Neural cell (in vitro differentiated cells): ENCODE measurements at regions not wholly inside any gene's neighbourhood (a gene's known extent, or its start where the extent isn't known, plus 50 kb on each side); places are given as distances from the start of the nearest gene placed in this dataset.
A peak's percentile ranks its signal among the peaks of the same experiment; 100 is the strongest.

Experiments
- H2AFZ ChIP-seq: fragments of 200-600, 300-800 bp; sonication (generic), shearing (Covaris generic); 2 replicates; pipeline ENCODE4 v1.6.0; 2014; ENCODE audit warnings: low read depth, mild to moderate bottlenecking, antibody characterized with exemption, low read length, moderate library complexity
- H3F3A ChIP-seq: fragments of 200-600 bp; shearing (Covaris generic); 2 replicates; pipeline ENCODE4 v1.6.1; 2016; ENCODE audit warnings: mild to moderate bottlenecking, moderate library complexity, mixed read lengths, antibody characterized with exemption, low read length; ENCODE audit not compliant: insufficient read depth, poor library complexity, severe bottlenecking
- H3K27ac ChIP-seq: fragments of 200-600, 300-800 bp; sonication (generic), shearing (Covaris generic); 2 replicates; pipeline ENCODE4 v1.5.1; 2014; ENCODE audit warnings: mild to moderate bottlenecking, low read length, moderate library complexity
- H3K27me3 ChIP-seq: fragments of 300-800, 200-600 bp; sonication (generic), shearing (Covaris generic); 2 replicates; pipeline ENCODE4 v1.6.0; 2014; ENCODE audit warnings: mild to moderate bottlenecking, low read depth, low read length, moderate library complexity; ENCODE audit not compliant: insufficient read depth
- H3K36me3 ChIP-seq: fragments of 300-800, 200-600 bp; sonication (generic), shearing (Covaris generic); 2 replicates; pipeline ENCODE4 v1.5.1; 2014; ENCODE audit warnings: mild to moderate bottlenecking, antibody characterized with exemption, low read length, moderate library complexity; ENCODE audit not compliant: insufficient read depth
- H3K4me2 ChIP-seq: fragments of 300-800, 200-600 bp; sonication (generic), shearing (Covaris generic); 2 replicates; pipeline ENCODE4 v1.6.0; 2014; ENCODE audit warnings: mild to moderate bottlenecking, low read length
- H3K4me3 ChIP-seq: fragments of 300-800, 200-600 bp; sonication (generic), shearing (Covaris generic); 2 replicates; pipeline ENCODE4 v1.5.1; 2014; ENCODE audit warnings: mild to moderate bottlenecking, low read length, moderate library complexity
- H3K79me2 ChIP-seq: fragments of 200-600 bp; shearing (Covaris generic); replicated peaks from 2 replicates; pipeline ENCODE4 v1.6.0; 2014; ENCODE audit warnings: mild to moderate bottlenecking, low read length, moderate library complexity; ENCODE audit not compliant: insufficient read depth
- H3K9ac ChIP-seq: fragments of 300-800, 200-600 bp; sonication (generic), shearing (Covaris generic); 2 replicates; pipeline ENCODE4 v1.6.1; 2016; ENCODE audit warnings: mild to moderate bottlenecking, low read length, mixed read lengths
- H3K9me2 ChIP-seq: fragments of 200-600 bp; shearing (Covaris generic); 2 replicates; pipeline ENCODE4 v1.6.1; 2016; ENCODE audit warnings: mild to moderate bottlenecking, low read length, mixed read lengths; ENCODE audit not compliant: insufficient read depth
- H3K9me3 ChIP-seq: fragments of 200-600, 300-800 bp; sonication (generic), shearing (Covaris generic); 2 replicates; pipeline ENCODE4 v1.6.1; 2016; ENCODE audit warnings: mild to moderate bottlenecking, mixed run types, low read length, moderate library complexity, mixed read lengths
- H4K20me1 ChIP-seq: fragments of 200-600 bp; shearing (Covaris generic); 2 replicates; pipeline ENCODE4 v1.6.1; 2016; ENCODE audit warnings: mild to moderate bottlenecking, mixed run types; ENCODE audit not compliant: insufficient read depth
- CTCF ChIP-seq: fragments of 450-650 bp; IDR thresholded peaks from 2 replicates; pipeline ENCODE4 v1.5.1; 2014; ENCODE audit warnings: antibody characterized with exemption, mild to moderate bottlenecking, moderate library complexity; ENCODE audit not compliant: poor library complexity, severe bottlenecking
- EP300 ChIP-seq: fragments of 450-650 bp; conservative IDR thresholded peaks from 2 replicates; pipeline ENCODE4 v1.6.1; 2014; ENCODE audit warnings: antibody characterized with exemption, mild to moderate bottlenecking, moderate library complexity; ENCODE audit not compliant: poor library complexity, severe bottlenecking
- EZH2 ChIP-seq: fragments of 200-600, 300-800 bp; shearing (Covaris generic), sonication (generic); IDR thresholded peaks from 2 replicates; pipeline ENCODE4 v1.6.1; 2014; ENCODE audit warnings: antibody characterized with exemption, low read length, borderline replicate concordance, mild to moderate bottlenecking; ENCODE audit not compliant: insufficient read depth, poor library complexity, severe bottlenecking
- MXI1 ChIP-seq: fragments of 450-650 bp; conservative IDR thresholded peaks from 2 replicates; pipeline ENCODE4 v1.6.1; 2014; ENCODE audit warnings: antibody characterized with exemption, mild to moderate bottlenecking; ENCODE audit not compliant: poor library complexity, severe bottlenecking
- POLR2AphosphoS5 ChIP-seq: IDR thresholded peaks from 2 replicates; pipeline ENCODE4 v1.6.1; 2012
- RAD21 ChIP-seq: fragments of 450-650 bp; conservative IDR thresholded peaks from 2 replicates; pipeline ENCODE4 v1.6.1; 2014; ENCODE audit warnings: antibody characterized with exemption, mild to moderate bottlenecking, moderate library complexity
- REST ChIP-seq: IDR thresholded peaks from 2 replicates; pipeline ENCODE4 v1.6.1; 2012; ENCODE audit warnings: borderline replicate concordance
- SMC3 ChIP-seq: fragments of 450-650 bp; conservative IDR thresholded peaks from 2 replicates; pipeline ENCODE4 v1.6.1; 2014; ENCODE audit warnings: antibody characterized with exemption, mild to moderate bottlenecking, moderate library complexity; ENCODE audit not compliant: poor library complexity
- TAF1 ChIP-seq: IDR thresholded peaks from 2 replicates; pipeline ENCODE4 v1.6.1; 2012; ENCODE audit warnings: low read depth

DNA sequence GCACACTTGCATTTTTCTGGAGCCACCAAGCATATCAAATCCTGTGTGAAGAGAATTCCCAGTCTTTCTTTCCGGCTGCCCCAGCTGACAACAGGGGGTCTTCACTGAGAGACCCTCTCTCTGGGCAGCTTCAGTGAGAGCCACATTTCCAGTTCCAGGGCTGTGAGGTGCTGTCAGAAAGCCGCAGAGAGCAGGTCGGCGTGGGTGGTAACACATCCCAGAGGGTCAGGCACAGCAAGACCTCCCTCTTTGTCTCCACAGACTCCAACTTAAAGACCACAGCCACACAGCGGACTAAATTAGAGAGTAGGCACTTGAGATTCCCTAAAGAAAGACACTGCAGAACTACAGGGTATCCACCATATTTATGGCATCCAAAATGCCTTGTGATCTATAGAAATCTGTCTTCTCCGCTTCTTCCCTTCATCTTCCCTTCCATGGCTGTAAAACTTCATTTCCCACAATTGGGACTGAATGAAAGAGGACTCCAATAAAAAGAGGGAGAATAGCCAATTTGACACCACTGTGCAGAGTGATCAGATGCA, 116.0 kb upstream of the C7orf33 start:
- no peak overlapping the region for H3K27ac ChIP-seq
- no peak overlapping the region for H3K4me2 ChIP-seq
- H2AFZ ChIP-seq = no peak overlapping the region
- H3K27me3 ChIP-seq = no peaks in the 10 kb centered on the region
- no peaks in the 10 kb centered on the region for H3K9me3 ChIP-seq
- no peaks in the 10 kb centered on the region for H3K36me3 ChIP-seq
- no peaks in the 10 kb centered on the region for H3F3A ChIP-seq
- no peak overlapping the region for H3K9ac ChIP-seq
- H3K79me2 ChIP-seq = no peaks in the 10 kb centered on the region
- H3K4me3 ChIP-seq = no peak overlapping the region
- no peaks in the 10 kb centered on the region for H4K20me1 ChIP-seq
- TF ChIP-seq TAF1 (no peak), SMC3 (no peak), EP300 (no peak), RAD21 (no peak), MXI1 (no peak), REST (no peak), POLR2AphosphoS5 (no peak), EZH2 (no peak)
- no peaks in the 10 kb centered on the region for H3K9me2 ChIP-seq

GRCh38 chr7:148478551-148478950, 112.0 kb upstream of the C7orf33 start:
- no peaks in the 10 kb centered on the region for H3K27me3 ChIP-seq
- peak overlapping the region; percentile 68 for H3K27ac ChIP-seq
- H3K9me2 ChIP-seq = no peaks in the 10 kb centered on the region
- H3K9me3 ChIP-seq = no peaks in the 10 kb centered on the region
- no peak overlapping the region for H3K4me2 ChIP-seq
- H3K4me3 ChIP-seq = no peak overlapping the region
- H3K9ac ChIP-seq = no peak overlapping the region
- no peaks in the 10 kb centered on the region for H3K36me3 ChIP-seq
- TF ChIP-seq EP300 (no peak), EZH2 (no peak), REST (no peak), TAF1 (no peak), RAD21 (no peak), CTCF (no peak), POLR2AphosphoS5 (no peak), MXI1 (no peak), SMC3 (no peak)
- H3K79me2 ChIP-seq = no peaks in the 10 kb centered on the region
- H2AFZ ChIP-seq = no peak overlapping the region
- H4K20me1 ChIP-seq = no peaks in the 10 kb centered on the region
- no peaks in the 10 kb centered on the region for H3F3A ChIP-seq
